Neural cell (in vitro differentiated cells): ENCODE measurements at regions not wholly inside any gene's neighbourhood (a gene's known extent, or its start where the extent isn't known, plus 50 kb on each side); places are given as distances from the start of the nearest gene placed in this dataset.

ENCODE experiments used
- H2AFZ ChIP-seq: fragments of 200-600, 300-800 bp; sonication (generic), shearing (Covaris generic); 2 replicates; pipeline ENCODE4 v1.6.0; 2014; ENCODE audit warnings: low read depth, mild to moderate bottlenecking, antibody characterized with exemption, low read length, moderate library complexity
- H3F3A ChIP-seq: fragments of 200-600 bp; shearing (Covaris generic); 2 replicates; pipeline ENCODE4 v1.6.1; 2016; ENCODE audit warnings: mild to moderate bottlenecking, moderate library complexity, mixed read lengths, antibody characterized with exemption, low read length; ENCODE audit not compliant: insufficient read depth, poor library complexity, severe bottlenecking
- H3K27ac ChIP-seq: fragments of 200-600, 300-800 bp; sonication (generic), shearing (Covaris generic); 2 replicates; pipeline ENCODE4 v1.5.1; 2014; ENCODE audit warnings: mild to moderate bottlenecking, low read length, moderate library complexity
- H3K27me3 ChIP-seq: fragments of 300-800, 200-600 bp; sonication (generic), shearing (Covaris generic); 2 replicates; pipeline ENCODE4 v1.6.0; 2014; ENCODE audit warnings: mild to moderate bottlenecking, low read depth, low read length, moderate library complexity; ENCODE audit not compliant: insufficient read depth
- H3K36me3 ChIP-seq: fragments of 300-800, 200-600 bp; sonication (generic), shearing (Covaris generic); 2 replicates; pipeline ENCODE4 v1.5.1; 2014; ENCODE audit warnings: mild to moderate bottlenecking, antibody characterized with exemption, low read length, moderate library complexity; ENCODE audit not compliant: insufficient read depth
- H3K4me2 ChIP-seq: fragments of 300-800, 200-600 bp; sonication (generic), shearing (Covaris generic); 2 replicates; pipeline ENCODE4 v1.6.0; 2014; ENCODE audit warnings: mild to moderate bottlenecking, low read length
- H3K4me3 ChIP-seq: fragments of 300-800, 200-600 bp; sonication (generic), shearing (Covaris generic); 2 replicates; pipeline ENCODE4 v1.5.1; 2014; ENCODE audit warnings: mild to moderate bottlenecking, low read length, moderate library complexity
- H3K79me2 ChIP-seq: fragments of 200-600 bp; shearing (Covaris generic); replicated peaks from 2 replicates; pipeline ENCODE4 v1.6.0; 2014; ENCODE audit warnings: mild to moderate bottlenecking, low read length, moderate library complexity; ENCODE audit not compliant: insufficient read depth
- H3K9ac ChIP-seq: fragments of 300-800, 200-600 bp; sonication (generic), shearing (Covaris generic); 2 replicates; pipeline ENCODE4 v1.6.1; 2016; ENCODE audit warnings: mild to moderate bottlenecking, low read length, mixed read lengths
- H3K9me2 ChIP-seq: fragments of 200-600 bp; shearing (Covaris generic); 2 replicates; pipeline ENCODE4 v1.6.1; 2016; ENCODE audit warnings: mild to moderate bottlenecking, low read length, mixed read lengths; ENCODE audit not compliant: insufficient read depth
- H3K9me3 ChIP-seq: fragments of 200-600, 300-800 bp; sonication (generic), shearing (Covaris generic); 2 replicates; pipeline ENCODE4 v1.6.1; 2016; ENCODE audit warnings: mild to moderate bottlenecking, mixed run types, low read length, moderate library complexity, mixed read lengths
- H4K20me1 ChIP-seq: fragments of 200-600 bp; shearing (Covaris generic); 2 replicates; pipeline ENCODE4 v1.6.1; 2016; ENCODE audit warnings: mild to moderate bottlenecking, mixed run types; ENCODE audit not compliant: insufficient read depth
- CTCF ChIP-seq: fragments of 450-650 bp; IDR thresholded peaks from 2 replicates; pipeline ENCODE4 v1.5.1; 2014; ENCODE audit warnings: antibody characterized with exemption, mild to moderate bottlenecking, moderate library complexity; ENCODE audit not compliant: poor library complexity, severe bottlenecking
- EP300 ChIP-seq: fragments of 450-650 bp; conservative IDR thresholded peaks from 2 replicates; pipeline ENCODE4 v1.6.1; 2014; ENCODE audit warnings: antibody characterized with exemption, mild to moderate bottlenecking, moderate library complexity; ENCODE audit not compliant: poor library complexity, severe bottlenecking
- EZH2 ChIP-seq: fragments of 200-600, 300-800 bp; shearing (Covaris generic), sonication (generic); IDR thresholded peaks from 2 replicates; pipeline ENCODE4 v1.6.1; 2014; ENCODE audit warnings: antibody characterized with exemption, low read length, borderline replicate concordance, mild to moderate bottlenecking; ENCODE audit not compliant: insufficient read depth, poor library complexity, severe bottlenecking
- MXI1 ChIP-seq: fragments of 450-650 bp; conservative IDR thresholded peaks from 2 replicates; pipeline ENCODE4 v1.6.1; 2014; ENCODE audit warnings: antibody characterized with exemption, mild to moderate bottlenecking; ENCODE audit not compliant: poor library complexity, severe bottlenecking
- POLR2AphosphoS5 ChIP-seq: IDR thresholded peaks from 2 replicates; pipeline ENCODE4 v1.6.1; 2012
- RAD21 ChIP-seq: fragments of 450-650 bp; conservative IDR thresholded peaks from 2 replicates; pipeline ENCODE4 v1.6.1; 2014; ENCODE audit warnings: antibody characterized with exemption, mild to moderate bottlenecking, moderate library complexity
- REST ChIP-seq: IDR thresholded peaks from 2 replicates; pipeline ENCODE4 v1.6.1; 2012; ENCODE audit warnings: borderline replicate concordance
- SMC3 ChIP-seq: fragments of 450-650 bp; conservative IDR thresholded peaks from 2 replicates; pipeline ENCODE4 v1.6.1; 2014; ENCODE audit warnings: antibody characterized with exemption, mild to moderate bottlenecking, moderate library complexity; ENCODE audit not compliant: poor library complexity
- TAF1 ChIP-seq: IDR thresholded peaks from 2 replicates; pipeline ENCODE4 v1.6.1; 2012; ENCODE audit warnings: low read depth

GRCh38 chr7:128145191-128145590, 95.9 kb upstream of the LEP start:
- Histone ChIP-seq H3K9ac (no peak overlapping the region), H3K4me2 (no peak overlapping the region), H3K9me3 (no peaks in the 10 kb centered on the region), H3K4me3 (no peak overlapping the region), H3K79me2 (no peaks in the 10 kb centered on the region), H3K36me3 (no peaks in the 10 kb centered on the region), H3K27ac (no peak overlapping the region), H3F3A (no peaks in the 10 kb centered on the region), H4K20me1 (no peaks in the 10 kb centered on the region), H3K27me3 (no peaks in the 10 kb centered on the region), H3K9me2 (no peaks in the 10 kb centered on the region), H2AFZ (no peak overlapping the region)
- no peak for TF ChIP-seq TAF1
- no peak for TF ChIP-seq REST
- TF ChIP-seq MXI1 = no peak
- no peak for TF ChIP-seq SMC3
- no peak for TF ChIP-seq CTCF
- no peak for TF ChIP-seq POLR2AphosphoS5
- TF ChIP-seq RAD21 = no peak
- no peak for TF ChIP-seq EZH2
- TF ChIP-seq EP300 = no peak

GRCh38 chr7:128146052-128146451, 95.0 kb upstream of the LEP start:
- Histone ChIP-seq H2AFZ (no peak overlapping the region), H3K9me3 (no peaks in the 10 kb centered on the region), H3K9ac (no peak overlapping the region), H3K4me2 (no peak overlapping the region), H3K27me3 (no peaks in the 10 kb centered on the region), H4K20me1 (no peaks in the 10 kb centered on the region), H3K9me2 (no peaks in the 10 kb centered on the region), H3F3A (no peaks in the 10 kb centered on the region), H3K4me3 (no peak overlapping the region), H3K27ac (no peak overlapping the region), H3K36me3 (no peaks in the 10 kb centered on the region), H3K79me2 (no peaks in the 10 kb centered on the region)
- no peak for TF ChIP-seq RAD21
- TF ChIP-seq EP300 = no peak
- no peak for TF ChIP-seq CTCF
- TF ChIP-seq TAF1 = no peak
